ENCODE measurements at regions not wholly inside any gene's neighbourhood (a gene's known extent, or its start where the extent isn't known, plus 50 kb on each side); places are given as distances from the start of the nearest gene placed in this dataset.

GRCh38 chr1:170370087-170370486, 161.9 kb upstream of the GORAB start:
- H3K56ac ChIP-seq (replicated peaks; ENCODE audit: insufficient read length, low read depth, low read length): no peak overlapping the region
- no peaks in the 10 kb centered on the region for H3K9me3 ChIP-seq (ENCODE audit: insufficient read depth in 2 of 2, low read depth in 1 of 2, low read length in 1 of 2)
- H2AK5ac ChIP-seq (ENCODE audit: low read depth, low read length): no peak overlapping the region
- H3K23ac ChIP-seq (ENCODE audit: insufficient read length): no peak overlapping the region
- H3K18ac ChIP-seq (ENCODE audit: extremely low read depth, low read length): no peak overlapping the region
- no peak overlapping the region for H2BK20ac ChIP-seq (ENCODE audit: low read length)
- no peak overlapping the region for H3K4me2 ChIP-seq (ENCODE audit: insufficient read depth in 1 of 2, low read depth in 2 of 2, low read length in 2 of 2)
- 94% methylated on average over 9 of the region's 9 CpGs; no CpG with 5 or more reads in 1 of the 2 experiments for WGBS, 2 experiments (ENCODE audit: extremely low coverage in 1 of 2, insufficient coverage in 1 of 2, insufficient read length in 1 of 2, insufficient replicate concordance in 2 of 2, low coverage in 1 of 2, low lambda C conversion rate in 2 of 2, missing lambda C conversion rate in 1 of 2)
- H2BK15ac ChIP-seq (ENCODE audit: low read length): no peak overlapping the region
- H4K91ac ChIP-seq (replicated peaks; ENCODE audit: insufficient read length, low read length): no peak overlapping the region
- H4K8ac ChIP-seq (ENCODE audit: extremely low read depth, insufficient read depth, low read length): no peak overlapping the region
- FAIRE-seq (no peak), DNase-seq (ENCODE audit: low read depth in 1 of 2, low spot score in 2 of 2) (no peak)
- no peaks in the 10 kb centered on the region for H3K36me3 ChIP-seq (ENCODE audit: control insufficient read depth in 2 of 4, insufficient read depth in 4 of 4, low read length in 3 of 4)
- H3K9ac ChIP-seq (replicated peaks in 1 of 4; ENCODE audit: extremely low read depth in 1 of 4, low read depth in 3 of 4, low read length in 3 of 4): no peak overlapping the region
- H3K23me2 ChIP-seq (ENCODE audit: low read depth, low read length): no peaks in the 10 kb centered on the region
- H4K5ac ChIP-seq (ENCODE audit: insufficient read length, low read depth, low read length): no peak overlapping the region
- H3K27me3 ChIP-seq (replicated peaks in 1 of 4; ENCODE audit: control insufficient read depth in 3 of 4, extremely low read depth in 1 of 4, insufficient read depth in 3 of 4, low read length in 3 of 4): no peaks in the 10 kb centered on the region
- no peaks in the 10 kb centered on the region for H3K79me1 ChIP-seq (ENCODE audit: low read depth, low read length)
- no peak overlapping the region for H3K27ac ChIP-seq (ENCODE audit: low read depth, low read length)
- no peak overlapping the region for H3K4ac ChIP-seq (replicated peaks; ENCODE audit: insufficient read length, low read depth, low read length)
- H4K20me1 ChIP-seq (replicated peaks in 1 of 2; ENCODE audit: control insufficient read depth in 1 of 2, insufficient read depth in 2 of 2, low read length in 2 of 2): no peaks in the 10 kb centered on the region
- no peak overlapping the region for H2BK120ac ChIP-seq (replicated peaks; ENCODE audit: low read depth, low read length)
- H2BK12ac ChIP-seq (ENCODE audit: low read depth, low read length): no peak overlapping the region
- POLR2A ChIA-PET (ENCODE audit: partially characterized antibody): no interaction called here
- no peak overlapping the region for H3K14ac ChIP-seq (ENCODE audit: insufficient read length)
- CTCF ChIA-PET (ENCODE audit: partially characterized antibody): no interaction called here
- H2AFZ ChIP-seq (ENCODE audit: low read length): no peak overlapping the region
- no peaks in the 10 kb centered on the region for H3K79me2 ChIP-seq (ENCODE audit: control insufficient read depth in 1 of 2, insufficient read depth in 2 of 2, low read length in 2 of 2)
- TF ChIP-seq MAFK (IDR thresholded peaks at IDR 0.05; ENCODE audit: low read depth, low read length) (no peak), EZH2 (IDR thresholded peaks at IDR 0.05; ENCODE audit: low read depth, low read length, severe bottlenecking) (no peak)
- no peak overlapping the region for H2BK5ac ChIP-seq (ENCODE audit: low read depth, low read length)
- H3K4me3 ChIP-seq (ENCODE audit: extremely low read depth in 1 of 4, insufficient read depth in 2 of 4, low read depth in 3 of 4, low read length in 4 of 4): no peak overlapping the region
- H3K4me1 ChIP-seq (replicated peaks in 1 of 4; ENCODE audit: control insufficient read depth in 3 of 4, insufficient read depth in 4 of 4, low read length in 3 of 4): peaks cover 0 to 2% (median 1%) of the 10 kb centered on the region in 4 experiments; a peak in 2 of 7 replicates

All from H1 (cell line).